WTC11 (cell line): ENCODE measurements at regions not wholly inside any gene's neighbourhood (a gene's known extent, or its start where the extent isn't known, plus 50 kb on each side); places are given as distances from the start of the nearest gene placed in this dataset.

Experiments used
- ATAC-seq: fragments of 200-7000 bp; cut with Tn5 transposase; 2 replicates; pipeline ENCODE4 v1.10.0; 2021; ENCODE audit warnings: mild to moderate bottlenecking, moderate library complexity
- CTCF ChIA-PET: fragments of 300-600 bp; sonication (Branson Sonifier 250); formaldehyde crosslinking; loops from one replicate; lab custom pipeline; 2021; ENCODE audit warnings: antibody characterized with exemption; lab: Charles Lee
- POLR2A ChIA-PET: fragments of 350-600 bp; sonication (Branson Sonifier 250); formaldehyde crosslinking; loops from one replicate; lab custom pipeline; 2021; ENCODE audit warnings: antibody characterized with exemption; lab: Charles Lee
- DNase-seq: peaks from one replicate; pipeline ENCODE4 v3.0.0; 2021; ENCODE audit warnings: low spot score
- H3K27ac Mint-ChIP-seq: 2 replicates; pipeline ENCODE4 v1.8.0; 2021; ENCODE audit warnings: mixed read lengths
- H3K27me3 Mint-ChIP-seq: 2 replicates; pipeline ENCODE4 v1.8.0; 2021; ENCODE audit warnings: low read depth, mild to moderate bottlenecking, moderate library complexity, mixed read lengths
- H3K36me3 Mint-ChIP-seq: 2 replicates; pipeline ENCODE4 v1.8.0; 2021; ENCODE audit warnings: mixed read lengths
- H3K4me1 Mint-ChIP-seq: 2 replicates; pipeline ENCODE4 v1.8.0; 2022; ENCODE audit warnings: mixed read lengths
- H3K4me3 Mint-ChIP-seq: 2 replicates; pipeline ENCODE4 v1.8.0; 2021; ENCODE audit warnings: mild to moderate bottlenecking, moderate library complexity, mixed read lengths
- H3K9me3 Mint-ChIP-seq: 2 replicates; pipeline ENCODE4 v1.8.0; 2021; ENCODE audit warnings: mixed read lengths
- MXD4 ChIP-seq: fragments of 250-450 bp; sonication (Bioruptor Pico); IDR thresholded peaks from 2 replicates; pipeline ENCODE4 v1.8.0; 2021; ENCODE audit warnings: mild to moderate bottlenecking, moderate library complexity, borderline replicate concordance
- TF ChIP-seq, protein P1 (sequence below): fragments of 250-450 bp; sonication (Bioruptor Pico); IDR thresholded peaks from 2 replicates; pipeline ENCODE4 v1.9.0; 2021; ENCODE audit warnings: moderate library complexity, mild to moderate bottlenecking, inconsistent platforms, borderline replicate concordance

DNA sequence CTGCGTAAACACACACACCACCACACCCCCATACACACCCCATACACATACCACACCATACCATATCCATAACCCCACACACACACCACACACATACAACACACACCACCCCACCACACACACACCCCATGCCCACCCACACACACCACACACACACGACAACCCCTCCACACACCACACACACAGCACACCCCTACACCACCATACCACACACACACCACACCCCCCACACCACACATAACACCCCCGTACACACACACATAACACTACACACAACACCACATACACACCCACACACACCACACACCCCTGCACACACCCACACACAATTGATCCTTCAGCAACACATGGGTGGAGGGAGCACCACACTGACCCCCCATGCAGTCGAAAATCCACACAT, 50.3 kb upstream of the BMS1 start:
- peaks cover 21% of the 10 kb centered on the region for H3K9me3 Mint-ChIP-seq

More for the DNA sequence above, 50.3 kb upstream of the BMS1 start:
- ATAC-seq: no peak
- peaks cover 7% of the 10 kb centered on the region; the same call in 1 of the 2 replicates for H3K27me3 Mint-ChIP-seq
- H3K4me1 Mint-ChIP-seq: no peaks in the 10 kb centered on the region
- peaks cover 4% of the 10 kb centered on the region; the same call in 1 of the 2 replicates for H3K36me3 Mint-ChIP-seq
- no peak overlapping the region for H3K27ac Mint-ChIP-seq
- no peak overlapping the region for H3K4me3 Mint-ChIP-seq
- no peak for DNase-seq
- POLR2A ChIA-PET: no interaction called here
- TF ChIP-seq MXD4 (CRISPR knock-in tag): no peak
- TF ChIP-seq, protein P1, sequence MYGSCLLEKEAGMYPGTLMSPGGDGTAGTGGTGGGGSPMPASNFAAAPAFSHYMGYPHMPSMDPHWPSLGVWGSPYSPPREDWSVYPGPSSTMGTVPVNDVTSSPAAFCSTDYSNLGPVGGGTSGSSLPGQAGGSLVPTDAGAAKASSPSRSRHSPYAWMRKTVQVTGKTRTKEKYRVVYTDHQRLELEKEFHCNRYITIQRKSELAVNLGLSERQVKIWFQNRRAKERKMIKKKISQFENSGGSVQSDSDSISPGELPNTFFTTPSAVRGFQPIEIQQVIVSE: no peak
- TF ChIP-seq, all 79 proteins: peak for 0
- CTCF ChIA-PET: no interaction called here
